ENCODE measurements at regions not wholly inside any gene's neighbourhood (a gene's known extent, or its start where the extent isn't known, plus 50 kb on each side); places are given as distances from the start of the nearest gene placed in this dataset.

- WGBS, 5 donors, result 30 to 53% (median 39%) methylated on average over 2 of the region's 2 CpGs
- peaks cover 0 to 21% (median 11%) of the 10 kb centered on the region in 8 donors for H3K9me3 ChIP-seq
- H3K4me3 ChIP-seq, result no peak overlapping the region
Observed at GRCh38 chr9:20117986-20118385, 329.1 kb upstream of the SLC24A2 start.

GRCh38 chr9:20117482-20117881 lies 328.6 kb upstream of the SLC24A2 start:
- no peak for DNase-seq
- intact Hi-C loops (cut with DNase I; ENCODE audit: low total_unique reads), result no loop called here
- TF ChIP-seq, protein P1, sequence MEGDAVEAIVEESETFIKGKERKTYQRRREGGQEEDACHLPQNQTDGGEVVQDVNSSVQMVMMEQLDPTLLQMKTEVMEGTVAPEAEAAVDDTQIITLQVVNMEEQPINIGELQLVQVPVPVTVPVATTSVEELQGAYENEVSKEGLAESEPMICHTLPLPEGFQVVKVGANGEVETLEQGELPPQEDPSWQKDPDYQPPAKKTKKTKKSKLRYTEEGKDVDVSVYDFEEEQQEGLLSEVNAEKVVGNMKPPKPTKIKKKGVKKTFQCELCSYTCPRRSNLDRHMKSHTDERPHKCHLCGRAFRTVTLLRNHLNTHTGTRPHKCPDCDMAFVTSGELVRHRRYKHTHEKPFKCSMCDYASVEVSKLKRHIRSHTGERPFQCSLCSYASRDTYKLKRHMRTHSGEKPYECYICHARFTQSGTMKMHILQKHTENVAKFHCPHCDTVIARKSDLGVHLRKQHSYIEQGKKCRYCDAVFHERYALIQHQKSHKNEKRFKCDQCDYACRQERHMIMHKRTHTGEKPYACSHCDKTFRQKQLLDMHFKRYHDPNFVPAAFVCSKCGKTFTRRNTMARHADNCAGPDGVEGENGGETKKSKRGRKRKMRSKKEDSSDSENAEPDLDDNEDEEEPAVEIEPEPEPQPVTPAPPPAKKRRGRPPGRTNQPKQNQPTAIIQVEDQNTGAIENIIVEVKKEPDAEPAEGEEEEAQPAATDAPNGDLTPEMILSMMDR (IDR thresholded peaks at IDR 0.05 in 8 of 11, conservative IDR thresholded peaks at IDR 0.05 in 3 of 11), result no peak
- no peak for TF ChIP-seq POLR2AphosphoS5 (IDR thresholded peaks at IDR 0.05)
- no peak for TF ChIP-seq POLR2A (IDR thresholded peaks at IDR 0.05)
- Histone ChIP-seq H3K4me1 (no peaks in the 10 kb centered on the region), H3K4me3 (no peak overlapping the region), H3K27ac (no peak overlapping the region), H3K9me3 (peaks cover 0 to 21% (median 11%) of the 10 kb centered on the region in 8 donors), H3K36me3 (no peaks in the 10 kb centered on the region), H3K27me3 (replicated peaks in 1 of 7) (no peaks in the 10 kb centered on the region)
- 42 to 60% (median 54%) methylated on average over 2 of the region's 2 CpGs for WGBS, 5 donors

More at GRCh38 chr9:20117986-20118385, 329.1 kb upstream of the SLC24A2 start:
- TF ChIP-seq, protein P1 (IDR thresholded peaks at IDR 0.05 in 8 of 11, conservative IDR thresholded peaks at IDR 0.05 in 3 of 11), result no peak
- no peak for TF ChIP-seq POLR2A (IDR thresholded peaks at IDR 0.05)
- no peak for TF ChIP-seq POLR2AphosphoS5 (IDR thresholded peaks at IDR 0.05)
- Histone ChIP-seq H3K36me3 (no peaks in the 10 kb centered on the region), H3K27me3 (replicated peaks in 1 of 7) (no peaks in the 10 kb centered on the region), H3K4me1 (no peaks in the 10 kb centered on the region), H3K27ac (no peak overlapping the region)
- intact Hi-C loops (cut with DNase I; ENCODE audit: low total_unique reads), result no loop called here
- DNase-seq, result no peak

GRCh38 chr9:20114974-20115373 lies 326.1 kb upstream of the SLC24A2 start:
- Histone ChIP-seq H3K9me3 (peaks cover 0 to 21% (median 11%) of the 10 kb centered on the region in 8 donors), H3K36me3 (no peaks in the 10 kb centered on the region), H3K27me3 (replicated peaks in 1 of 7) (no peaks in the 10 kb centered on the region), H3K27ac (no peak overlapping the region), H3K4me3 (no peak overlapping the region), H3K4me1 (no peaks in the 10 kb centered on the region)
- no peak for DNase-seq
- TF ChIP-seq POLR2A (IDR thresholded peaks at IDR 0.05) (no peak), POLR2AphosphoS5 (IDR thresholded peaks at IDR 0.05) (no peak)
- TF ChIP-seq, protein P1 (IDR thresholded peaks at IDR 0.05 in 8 of 11, conservative IDR thresholded peaks at IDR 0.05 in 3 of 11), result no peak
- 87 to 96% (median 92%) methylated on average over 2 of the region's 2 CpGs for WGBS, 5 donors
- intact Hi-C loops (cut with DNase I; ENCODE audit: low total_unique reads), result no loop called here

- 88 to 93% (median 90%) methylated on average over 7 of the region's 7 CpGs for WGBS, 5 donors
- peaks cover 0 to 21% (median 11%) of the 10 kb centered on the region in 8 donors for H3K9me3 ChIP-seq
- no peak for TF ChIP-seq POLR2AphosphoS5 (IDR thresholded peaks at IDR 0.05)
- TF ChIP-seq POLR2A (IDR thresholded peaks at IDR 0.05), result no peak
- TF ChIP-seq, protein P1 (IDR thresholded peaks at IDR 0.05 in 8 of 11, conservative IDR thresholded peaks at IDR 0.05 in 3 of 11), result no peak
- no peaks in the 10 kb centered on the region for H3K4me1 ChIP-seq
- H3K27ac ChIP-seq, result no peak overlapping the region
- no peak overlapping the region for H3K4me3 ChIP-seq
- no peaks in the 10 kb centered on the region for H3K27me3 ChIP-seq (replicated peaks in 1 of 7)
- no peak for DNase-seq
- intact Hi-C loops (cut with DNase I; ENCODE audit: low total_unique reads), result no loop called here
- H3K36me3 ChIP-seq, result no peaks in the 10 kb centered on the region
Observed at GRCh38 chr9:20112205-20112783, 323.5 kb upstream of the SLC24A2 start.

Data from spleen (tissue), 11 donors.